DMS153 (cell line): ENCODE measurements at regions not wholly inside any gene's neighbourhood (a gene's known extent, or its start where the extent isn't known, plus 50 kb on each side); places are given as distances from the start of the nearest gene placed in this dataset.

Experiments
- DNase-seq: peaks from one replicate; lab custom pipeline; 2025; lab: John Stamatoyannopoulos, UW

- no peak for DNase-seq
Measured at GRCh38 chr2:16252891-16253290, 312.5 kb downstream of the MYCN start.

GRCh38 chr2:16252251-16252650, 311.9 kb downstream of the MYCN start:
- DNase-seq = no peak

GRCh38 chr2:16251511-16252225, 311.3 kb downstream of the MYCN start:
- DNase-seq = no peak

- DNase-seq = no peak
Measured at GRCh38 chr2:16250886-16251285, 310.5 kb downstream of the MYCN start.

- no peak for DNase-seq
Measured at GRCh38 chr2:16250466-16250865, 310.1 kb downstream of the MYCN start.

GRCh38 chr2:16250056-16250425, 309.7 kb downstream of the MYCN start:
- no peak for DNase-seq

GRCh38 chr2:16249246-16250055, 309.1 kb downstream of the MYCN start:
- DNase-seq = no peak

GRCh38 chr2:16248571-16249105, 308.3 kb downstream of the MYCN start:
- no peak for DNase-seq

- no peak for DNase-seq
Measured at GRCh38 chr2:16247326-16248122, 307.2 kb downstream of the MYCN start.

GRCh38 chr2:16246911-16247310, 306.6 kb downstream of the MYCN start:
- no peak for DNase-seq

GRCh38 chr2:16246281-16246850, 306.0 kb downstream of the MYCN start:
- DNase-seq = no peak

GRCh38 chr2:16245481-16246054, 305.2 kb downstream of the MYCN start:
- no peak for DNase-seq

GRCh38 chr2:16244966-16245320, 304.6 kb downstream of the MYCN start:
- no peak for DNase-seq

GRCh38 chr2:16244153-16244965, 304.0 kb downstream of the MYCN start:
- DNase-seq = no peak

GRCh38 chr2:16243411-16243996, 303.2 kb downstream of the MYCN start:
- DNase-seq = no peak

- no peak for DNase-seq
Measured at GRCh38 chr2:16242906-16243305, 302.6 kb downstream of the MYCN start.

GRCh38 chr2:16241166-16242160, 301.1 kb downstream of the MYCN start:
- DNase-seq = no peak

- DNase-seq = no peak
Measured at GRCh38 chr2:16240402-16240801, 300.1 kb downstream of the MYCN start.

GRCh38 chr2:16239296-16239850, 299.0 kb downstream of the MYCN start:
- DNase-seq = no peak
